Spleen (tissue), 11 donors: ENCODE measurements at regions not wholly inside any gene's neighbourhood (a gene's known extent, or its start where the extent isn't known, plus 50 kb on each side); places are given as distances from the start of the nearest gene placed in this dataset.
"Not testable (repeated sequence)": the region's sequence is repeated elsewhere in the genome, so short reads cannot be mapped to it uniquely, and the experiment has no call there.

Experiments used
- DNase-seq: peaks from one replicate; pipeline ENCODE4 v3.0.0-alpha.2; 2020
- H3K27ac ChIP-seq, 8 donors: fragments of 200-600 bp; sonication (generic) in 7 of 8; 1 replicate in 4 of 8; 2 replicates in 4 of 8; pipeline versions ENCODE4 v1.5.0 to v1.8.0; 2016 to 2021; ENCODE audit warnings: inconsistent platforms in 4 of 8, mild to moderate bottlenecking in 4 of 8, moderate library complexity in 1 of 8
- H3K27me3 ChIP-seq, 7 donors: fragments of 200-600 bp; sonication (generic) in 6 of 7; replicated peaks in 1 of 7; 1 replicate in 4 of 7; 2 replicates in 3 of 7; pipeline versions ENCODE4 v1.5.0 to v1.8.0; 2016 to 2021; ENCODE audit warnings: inconsistent platforms in 3 of 7, mild to moderate bottlenecking in 1 of 7
- H3K36me3 ChIP-seq, 6 donors: fragments of 200-600 bp; sonication (generic) in 5 of 6; 1 replicate in 4 of 6; 2 replicates in 2 of 6; pipeline versions ENCODE4 v1.5.0 to v1.8.0; 2016 to 2021; ENCODE audit warnings: inconsistent platforms in 2 of 6
- H3K4me1 ChIP-seq, 6 donors: fragments of 200-600 bp; sonication (generic) in 5 of 6; 1 replicate in 3 of 6; 2 replicates in 3 of 6; pipeline versions ENCODE4 v1.5.0 to v1.8.0; 2016 to 2021; ENCODE audit warnings: inconsistent platforms in 3 of 6
- H3K4me3 ChIP-seq, 8 donors: fragments of 200-600 bp; sonication (generic) in 7 of 8; 1 replicate in 4 of 8; 2 replicates in 4 of 8; pipeline versions ENCODE4 v1.5.0 to v1.8.0; 2016 to 2021; ENCODE audit warnings: inconsistent platforms in 4 of 8, mild to moderate bottlenecking in 4 of 8, moderate library complexity in 2 of 8
- H3K9me3 ChIP-seq, 8 donors: fragments of 200-600 bp; sonication (generic) in 7 of 8; 1 replicate in 4 of 8; 2 replicates in 4 of 8; pipeline versions ENCODE4 v1.5.0 to v1.8.0; 2016 to 2021; ENCODE audit warnings: inconsistent platforms in 4 of 8
- CTCF ChIP-seq, 11 experiments: fragments of 200-600 bp in 7 of 11; fragments of 450-650 bp in 4 of 11; sonication (generic) in 4 of 11; IDR thresholded peaks in 8 of 11; conservative IDR thresholded peaks in 3 of 11; 1 replicate in 7 of 11; 2 replicates in 4 of 11; pipeline versions ENCODE4 v1.4.0 to v1.8.0; 2016 to 2021; ENCODE audit warnings: antibody characterized with exemption in 11 of 11, inconsistent platforms in 4 of 11, mild to moderate bottlenecking in 1 of 11
- POLR2A ChIP-seq, 3 donors: fragments of 450-650 bp; IDR thresholded peaks; one replicate each; pipeline ENCODE4 v1.5.1; 2017; ENCODE audit warnings: antibody characterized with exemption in 3 of 3, mild to moderate bottlenecking in 1 of 3
- POLR2AphosphoS5 ChIP-seq, 3 donors: sonication (generic); formaldehyde crosslinking; IDR thresholded peaks; one replicate each; pipeline ENCODE4 v1.5.1; 2017; ENCODE audit warnings: antibody characterized with exemption in 3 of 3
- WGBS, 5 donors: extraction: QIAGEN DNeasy Blood & Tissue Kit in 3 of 5; methylation state at CpG; one replicate each; pipeline versions ENCODE4 v1.1.5 to v1.1.7; 2013 to 2018; 5-methylcytosine and 5-hydroxymethylcytosine counted together
- intact Hi-C: fragments of 100-400 bp; cut with DNase I; formaldehyde crosslinking; loops from one replicate; pipeline ENCODE4 v1.15.0; 2023; ENCODE audit warnings: low total_unique reads
- donor health status: healthy with polysubstance abuse.
- donor health status: DM: no; HTN: no; CAD: no; lungs with moderate emphysema.
- donor health status: DM: no; HTN: no; CAD: no.
- donor health status: Bipolar disorder and iron deficiency.
- donor health status: healthy.
- donor health status: DM: no; HTN: no; CAD: no.
- donor health status: DM: yes; HTN: yes; CAD: no.

- no peak for DNase-seq
- intact Hi-C loops = no loop called here
- no peak overlapping the region for H3K4me3 ChIP-seq
- H3K36me3 ChIP-seq = no peaks in the 10 kb centered on the region
- H3K27ac ChIP-seq = no peak overlapping the region
- TF ChIP-seq POLR2A (IDR thresholded peaks at IDR 0.05) = no peak
- TF ChIP-seq CTCF (IDR thresholded peaks at IDR 0.05 in 8 of 11, conservative IDR thresholded peaks at IDR 0.05 in 3 of 11) = no peak
- no peak for TF ChIP-seq POLR2AphosphoS5 (IDR thresholded peaks at IDR 0.05)
- H3K27me3 ChIP-seq = no peaks in the 10 kb centered on the region
- WGBS, 5 donors = 65 to 76% (median 68%) methylated on average over 4 of the region's 4 CpGs
- H3K4me1 ChIP-seq = peaks cover 0 to 20% (median 15%) of the 10 kb centered on the region in 6 donors
- no peaks in the 10 kb centered on the region for H3K9me3 ChIP-seq
Measured at GRCh38 chr2:234392041-234392615, 104.8 kb downstream of the ARL4C start.

- intact Hi-C loops = no loop called here
Measured at GRCh38 chr2:234391625-234392024, 105.3 kb downstream of the ARL4C start.

GRCh38 chr2:234389661-234390060 is 107.2 kb downstream of the ARL4C start:
- intact Hi-C loops = not testable (repeated sequence)

More at GRCh38 chr2:234391625-234392024, 105.3 kb downstream of the ARL4C start:
- TF ChIP-seq POLR2A (IDR thresholded peaks at IDR 0.05) = no peak
- TF ChIP-seq POLR2AphosphoS5 (IDR thresholded peaks at IDR 0.05) = no peak
- TF ChIP-seq CTCF (IDR thresholded peaks at IDR 0.05 in 8 of 11, conservative IDR thresholded peaks at IDR 0.05 in 3 of 11) = no peak
- H3K27ac ChIP-seq = no peak overlapping the region
- H3K9me3 ChIP-seq = no peaks in the 10 kb centered on the region
- 75 to 86% (median 83%) methylated on average over 3 of the region's 3 CpGs for WGBS, 5 donors
- H3K4me1 ChIP-seq = peaks cover 0 to 20% (median 15%) of the 10 kb centered on the region in 6 donors
- no peak overlapping the region for H3K4me3 ChIP-seq
- DNase-seq = no peak
- no peaks in the 10 kb centered on the region for H3K27me3 ChIP-seq
- no peaks in the 10 kb centered on the region for H3K36me3 ChIP-seq

GRCh38 chr2:234388591-234388990 is 108.3 kb downstream of the ARL4C start:
- TF ChIP-seq POLR2A (IDR thresholded peaks at IDR 0.05) (no peak), POLR2AphosphoS5 (IDR thresholded peaks at IDR 0.05) (no peak), CTCF (IDR thresholded peaks at IDR 0.05 in 8 of 11, conservative IDR thresholded peaks at IDR 0.05 in 3 of 11) (no peak)
- H3K27me3 ChIP-seq = no peaks in the 10 kb centered on the region
- WGBS, 5 donors = 80 to 90% (median 85%) methylated on average over 5 of the region's 5 CpGs
- no peak overlapping the region for H3K27ac ChIP-seq
- H3K4me3 ChIP-seq = no peak overlapping the region
- H3K4me1 ChIP-seq = peaks cover 0 to 15% (median 14%) of the 10 kb centered on the region in 6 donors
- no peaks in the 10 kb centered on the region for H3K9me3 ChIP-seq
- no peak for DNase-seq
- intact Hi-C loops = no loop called here
- H3K36me3 ChIP-seq = no peaks in the 10 kb centered on the region

More at GRCh38 chr2:234389661-234390060, 107.2 kb downstream of the ARL4C start:
- H3K9me3 ChIP-seq, H3K4me3 ChIP-seq, DNase-seq, H3K27ac ChIP-seq, H3K36me3 ChIP-seq, H3K27me3 ChIP-seq: not testable (repeated sequence)
- H3K4me1 ChIP-seq = peaks cover 0 to 20% (median 15%) of the 10 kb centered on the region in 6 donors
- WGBS, 5 donors = 48 to 82% (median 66%) methylated on average over 3 of the region's 3 CpGs
